HL-60/S4 (cell line): ENCODE measurements at regions not wholly inside any gene's neighbourhood (a gene's known extent, or its start where the extent isn't known, plus 50 kb on each side); places are given as distances from the start of the nearest gene placed in this dataset.
"Not testable (repeated sequence)": the region's sequence is repeated elsewhere in the genome, so short reads cannot be mapped to it uniquely, and the experiment has no call there.

ENCODE experiments used
- in situ Hi-C: fragments of 300-500 bp; cut with MboI; formaldehyde crosslinking; loops from 2 replicates; pipeline ENCODE4 v1.14.3; 2022; ENCODE audit warnings: low sequenced_read_pairs

DNA sequence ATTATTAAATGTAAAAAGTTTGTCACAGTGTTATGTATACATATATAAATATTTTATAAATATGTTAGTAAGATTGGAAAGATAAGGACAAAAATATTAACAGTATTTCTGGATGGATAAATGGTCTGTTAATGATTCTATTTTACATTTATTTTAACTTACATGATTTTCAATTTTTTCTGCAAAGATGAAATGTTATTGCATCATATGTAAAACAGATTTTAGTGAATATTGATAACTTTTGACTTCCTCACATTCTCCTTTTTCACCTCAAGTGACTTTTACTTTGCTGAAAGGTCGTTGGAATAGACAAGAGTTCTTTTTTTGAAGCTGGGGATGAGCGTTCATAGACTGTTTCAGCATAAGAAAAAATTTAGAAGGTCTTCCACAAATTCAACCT lies 1554.7 kb upstream of the TENM4 start:
- in situ Hi-C loops = no loop called here

DNA sequence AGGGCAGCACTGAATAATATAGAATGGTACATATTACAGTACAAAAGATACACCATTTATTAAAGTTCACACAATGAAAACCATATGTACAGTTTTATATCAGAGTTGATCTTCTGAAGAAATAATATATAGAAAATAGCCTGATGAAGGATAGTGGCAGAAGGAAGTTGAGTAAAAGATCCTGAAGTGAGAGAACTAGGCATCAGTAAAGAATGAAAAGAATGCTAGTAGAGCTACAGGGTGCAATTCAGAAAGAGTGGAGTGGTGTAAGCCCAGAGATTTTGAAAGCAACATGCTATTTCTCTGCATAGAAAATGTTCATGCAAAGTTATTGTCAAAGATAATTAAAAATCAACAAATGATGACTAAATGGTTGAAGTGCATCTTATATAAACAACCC lies 1552.7 kb upstream of the TENM4 start:
- in situ Hi-C loops = no loop called here

DNA sequence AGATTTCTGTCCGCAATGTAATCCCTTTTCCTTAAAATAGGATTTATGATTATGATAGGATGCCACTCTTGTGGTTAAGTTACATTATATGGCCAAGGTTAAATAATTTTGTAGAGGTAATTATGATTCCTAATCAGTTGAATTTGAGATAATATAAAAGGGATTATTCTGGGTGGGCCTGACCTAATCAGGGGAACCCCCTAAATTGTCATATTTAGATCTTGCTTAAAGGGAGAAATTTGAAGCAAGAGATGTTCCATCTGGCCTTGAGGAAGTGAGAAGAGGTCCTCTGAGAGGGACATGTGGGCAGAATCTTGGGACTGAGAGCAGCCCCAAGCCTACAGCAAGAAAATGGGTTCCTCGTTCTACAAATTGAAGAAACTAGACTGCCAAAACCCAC lies 1550.1 kb upstream of the TENM4 start:
- in situ Hi-C loops = no loop called here

DNA sequence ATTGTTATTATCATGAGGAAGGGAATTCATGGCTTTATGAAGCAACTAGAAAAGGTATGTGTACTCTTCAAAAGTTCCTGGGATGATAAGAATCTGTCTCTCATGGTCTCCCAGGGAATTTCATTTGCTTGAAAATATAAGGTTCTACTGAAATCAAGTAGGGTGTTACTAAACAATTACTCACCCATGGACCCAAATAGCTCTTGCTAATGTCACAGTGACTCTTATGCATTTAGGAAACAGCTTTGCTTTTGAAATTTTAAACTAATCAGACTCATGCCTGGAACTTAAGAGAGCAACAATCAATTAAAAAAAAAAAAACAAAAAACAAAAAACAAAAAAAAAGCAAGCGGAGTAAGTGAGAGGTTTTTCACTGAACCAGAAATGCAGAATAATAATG lies 1546.3 kb upstream of the TENM4 start:
- in situ Hi-C loops = no loop called here

DNA sequence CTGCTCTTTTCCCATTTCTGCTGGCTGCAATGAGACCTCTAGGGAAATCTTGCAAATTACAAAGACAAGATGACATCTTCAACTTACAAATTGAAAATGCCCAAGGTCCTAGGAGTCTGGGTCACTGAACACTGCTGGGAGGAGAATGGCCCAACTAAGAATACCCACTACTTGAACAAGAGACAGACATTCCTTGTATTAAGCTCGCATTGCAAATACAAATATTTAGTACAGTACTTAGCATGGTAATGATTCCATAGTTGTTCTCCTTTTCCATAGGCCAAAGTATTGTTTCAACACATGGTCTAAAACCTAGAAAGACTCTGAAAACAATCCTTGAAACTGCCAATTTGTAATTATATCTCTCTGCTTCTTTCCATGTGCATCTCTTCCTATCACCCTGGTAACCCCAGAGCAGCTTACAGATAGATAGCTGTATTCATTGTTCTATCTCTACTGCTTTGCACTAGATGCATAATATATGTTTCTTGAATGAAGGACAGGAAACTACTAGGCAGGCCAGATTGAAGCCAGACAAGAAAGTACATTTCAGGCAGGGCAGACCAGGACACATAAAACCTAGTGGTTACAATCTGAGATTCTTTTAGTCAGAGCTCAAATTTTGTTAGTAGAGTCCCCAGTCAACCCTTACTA lies 1545.7 kb upstream of the TENM4 start:
- in situ Hi-C loops = no loop called here

DNA sequence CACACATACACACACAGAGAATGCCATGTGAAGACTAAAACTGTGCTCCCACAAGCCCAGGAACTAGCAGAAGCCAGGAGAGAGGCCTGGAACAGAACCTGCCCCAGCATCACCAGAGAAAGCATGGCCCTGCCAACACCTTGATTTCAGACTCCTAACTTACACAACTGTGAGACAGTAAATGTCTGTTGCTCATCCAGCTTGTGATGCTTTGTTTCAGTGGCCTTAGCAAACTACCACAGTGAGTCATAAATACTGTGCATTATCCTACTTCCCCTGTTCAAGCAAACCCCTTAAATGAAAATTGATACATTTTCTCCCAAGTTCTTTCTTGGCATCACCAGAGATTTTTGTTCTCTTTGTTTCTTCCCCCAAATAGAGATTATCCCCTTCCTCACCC lies 1539.4 kb upstream of the TENM4 start:
- in situ Hi-C loops = no loop called here

DNA sequence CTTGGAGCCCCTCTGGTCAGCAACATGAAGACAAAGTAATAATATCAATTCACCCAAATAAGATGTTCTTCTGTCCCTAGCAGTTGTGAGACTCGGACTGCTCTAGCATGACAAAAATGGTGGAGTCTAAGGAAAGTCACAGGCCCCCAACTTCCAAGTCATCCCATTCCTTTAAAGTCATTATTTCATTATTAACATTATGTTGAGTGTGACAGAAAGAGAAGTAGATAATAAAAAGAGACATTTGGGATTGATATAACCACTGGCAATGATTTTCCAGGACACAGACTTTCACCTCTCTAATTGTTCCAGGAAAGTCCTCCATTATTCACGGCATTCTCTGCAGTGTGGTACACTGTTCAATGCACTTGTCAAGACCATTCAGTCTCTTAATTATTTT lies 1533.0 kb upstream of the TENM4 start:
- in situ Hi-C loops = no loop called here

DNA sequence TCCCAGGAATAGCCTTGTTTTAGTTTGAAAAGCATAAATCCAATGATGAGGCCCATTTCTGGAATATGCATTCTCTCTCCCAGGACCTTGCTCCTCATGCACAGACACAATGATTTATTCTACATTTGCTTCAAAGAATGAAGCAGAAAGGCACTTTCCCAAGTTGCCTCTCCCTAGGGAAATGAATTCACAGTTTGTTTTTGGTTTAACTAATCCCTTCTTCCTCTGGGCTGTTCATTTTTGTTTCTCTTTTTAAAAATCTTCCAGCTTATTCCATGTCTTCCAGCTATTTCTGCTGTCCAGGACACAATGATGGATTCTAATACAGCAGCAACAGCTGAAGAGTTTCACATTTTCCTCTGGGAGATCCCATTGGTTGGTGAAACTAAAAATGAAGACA lies 1529.2 kb upstream of the TENM4 start:
- in situ Hi-C loops = no loop called here

DNA sequence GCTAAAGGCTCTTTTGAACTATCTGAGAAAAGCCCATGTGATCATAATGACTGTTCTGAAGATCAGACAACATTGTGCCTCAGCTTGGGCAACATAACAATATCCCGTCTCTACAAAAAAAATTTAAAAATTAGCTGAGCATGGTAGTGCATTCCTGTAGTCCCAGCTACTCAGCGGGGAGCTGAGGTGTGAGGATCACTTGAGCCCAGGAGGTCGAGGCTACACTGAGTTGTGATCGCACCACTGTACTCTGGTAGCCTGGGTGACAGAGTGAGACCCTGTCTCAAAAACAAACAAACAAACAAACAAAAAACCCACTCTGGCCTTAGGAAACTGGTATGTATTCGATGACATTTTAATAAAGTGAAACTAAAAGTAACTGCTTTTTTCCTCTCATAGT lies 1526.8 kb upstream of the TENM4 start:
- in situ Hi-C loops = no loop called here

DNA sequence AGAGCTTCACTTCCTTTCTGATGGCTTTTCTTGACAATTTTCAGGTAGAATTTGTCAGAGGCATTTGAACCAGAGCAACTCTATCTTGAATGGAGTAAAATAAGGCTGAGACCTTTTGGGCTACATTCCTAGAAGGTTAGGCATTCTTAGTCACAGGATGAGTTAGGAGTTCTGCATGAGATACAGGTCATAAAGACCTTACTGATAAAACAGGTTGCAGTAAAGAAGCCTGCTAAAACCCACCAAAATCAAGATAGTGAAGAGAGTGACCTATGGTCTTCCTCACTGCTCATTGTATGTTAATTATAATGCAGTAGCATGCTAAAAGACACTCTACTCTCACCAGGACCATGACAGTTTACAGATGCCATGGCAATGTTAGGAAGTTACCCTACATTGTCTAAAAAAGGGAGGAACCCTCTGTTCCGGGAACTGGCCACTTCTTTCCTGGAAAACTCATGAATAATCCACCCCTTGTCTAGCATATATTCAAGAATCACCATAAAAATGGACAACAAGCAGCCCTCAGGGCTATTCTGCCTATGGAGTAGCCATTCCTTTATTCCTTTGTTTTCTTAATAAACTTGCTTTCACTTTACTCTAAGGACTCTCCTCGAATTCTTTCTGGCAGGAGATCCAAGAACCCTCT lies 1519.7 kb upstream of the TENM4 start:
- in situ Hi-C loops = no loop called here

DNA sequence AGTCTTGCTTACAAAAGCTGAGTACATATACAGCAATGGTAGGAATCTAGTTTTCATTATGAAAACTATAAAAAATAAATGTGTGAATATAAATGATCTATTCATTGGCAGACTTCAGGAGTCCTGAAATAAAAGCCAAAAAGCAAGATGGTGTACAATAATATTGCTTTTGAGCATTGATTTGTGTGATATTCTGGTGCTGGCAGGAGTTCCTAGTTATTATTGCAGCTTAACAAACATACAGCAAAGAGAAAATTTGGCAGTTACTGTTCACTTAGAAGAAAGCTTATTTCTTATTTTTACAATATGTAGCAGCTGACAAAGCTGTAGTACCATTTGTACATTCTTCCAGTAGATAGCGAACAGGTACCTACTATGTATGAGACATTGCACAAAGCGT lies 1518.9 kb upstream of the TENM4 start:
- in situ Hi-C loops = no loop called here

DNA sequence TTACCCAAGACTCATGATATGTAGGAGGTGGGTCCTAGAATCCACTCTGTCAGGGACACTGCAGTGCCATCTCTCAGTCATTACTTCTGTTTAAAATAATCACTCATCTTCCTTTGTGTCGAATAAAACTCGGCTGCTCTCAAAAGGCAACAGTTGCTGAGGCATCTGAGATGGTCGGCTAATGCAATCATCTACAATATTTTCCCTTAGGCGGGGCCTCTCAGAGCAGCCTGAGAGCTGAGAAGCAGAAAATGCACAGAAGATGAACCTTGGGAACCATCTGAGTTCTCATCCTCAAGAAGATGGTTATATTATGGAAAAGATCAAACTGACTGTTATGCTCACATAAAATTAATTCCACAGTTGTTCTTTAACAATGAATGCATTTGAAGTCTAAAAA lies 1518.2 kb upstream of the TENM4 start:
- in situ Hi-C loops = no loop called here

DNA sequence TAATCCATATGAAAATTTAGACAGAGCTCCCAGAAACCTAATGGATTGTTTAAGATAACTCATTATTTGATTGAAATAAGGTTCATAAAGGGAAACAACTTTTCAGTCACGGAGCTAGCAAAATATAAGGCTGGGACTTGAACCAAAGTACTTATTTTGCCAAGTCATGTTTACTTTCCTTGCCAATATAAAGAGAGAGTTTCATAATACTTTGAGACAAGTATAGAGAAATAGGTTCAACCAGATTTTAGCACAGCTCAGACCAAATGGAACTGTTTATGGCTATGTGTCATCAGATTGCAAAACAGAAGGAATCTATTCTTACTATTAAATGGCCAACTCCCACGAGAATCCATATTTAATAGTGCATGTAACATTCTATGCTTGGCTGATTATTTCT lies 1517.5 kb upstream of the TENM4 start:
- in situ Hi-C loops = no loop called here

DNA sequence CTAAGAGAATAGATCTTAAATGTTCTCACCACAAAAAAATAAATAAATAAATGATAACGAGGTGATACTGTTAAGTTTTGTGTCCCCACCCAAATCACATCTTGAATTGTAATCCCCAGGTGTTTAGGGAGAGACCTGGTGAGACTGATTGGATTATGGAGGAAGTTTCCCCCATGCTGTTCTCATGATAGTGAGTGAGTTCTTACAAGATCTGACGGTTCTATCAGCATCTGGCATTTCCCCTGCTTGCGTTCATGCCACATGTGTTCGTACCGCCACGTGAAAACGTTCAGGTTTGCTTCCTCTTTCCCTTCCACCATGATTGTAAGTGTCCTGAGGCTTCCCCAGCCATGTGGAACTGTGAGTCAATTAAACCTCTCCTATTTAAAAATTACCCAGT lies 1514.8 kb upstream of the TENM4 start:
- in situ Hi-C loops = no loop called here

DNA sequence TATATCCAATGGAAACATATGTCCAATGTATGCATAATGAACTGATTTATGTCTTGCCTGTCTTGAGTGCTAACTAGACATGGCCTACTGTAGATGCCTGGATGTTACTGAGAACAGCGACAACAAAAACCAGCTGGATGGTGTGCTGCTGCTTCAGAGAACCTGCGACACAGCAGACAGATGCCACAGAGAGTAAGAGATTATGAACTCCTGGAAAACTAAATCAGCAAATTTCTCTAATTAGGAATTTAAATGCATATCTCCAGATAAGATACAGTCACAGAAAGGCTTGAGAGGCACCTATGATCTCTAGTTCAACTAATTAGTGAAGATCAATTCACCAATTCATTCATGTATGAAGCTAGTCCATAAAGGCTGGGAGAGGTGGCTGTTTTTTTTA lies 1508.0 kb upstream of the TENM4 start:
- in situ Hi-C loops = no loop called here

DNA sequence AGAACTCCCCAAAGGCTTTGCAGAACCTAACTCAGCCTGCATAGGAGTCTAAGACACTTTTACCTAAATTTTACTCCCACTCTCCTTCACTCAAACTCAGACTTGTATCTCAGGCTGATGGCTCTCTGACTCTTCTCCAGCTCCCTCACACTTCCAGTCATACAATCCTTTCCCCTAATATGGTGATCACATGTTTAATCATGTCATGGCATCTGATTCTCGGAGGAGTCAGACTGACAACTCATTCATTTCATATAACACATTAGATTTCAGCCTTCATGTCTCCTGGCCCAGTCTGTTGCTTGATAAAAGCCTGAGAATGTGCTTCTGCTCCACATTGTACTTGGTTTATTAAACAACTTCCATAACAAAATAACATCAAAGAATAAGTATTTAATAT lies 1503.9 kb upstream of the TENM4 start:
- in situ Hi-C loops = no loop called here

DNA sequence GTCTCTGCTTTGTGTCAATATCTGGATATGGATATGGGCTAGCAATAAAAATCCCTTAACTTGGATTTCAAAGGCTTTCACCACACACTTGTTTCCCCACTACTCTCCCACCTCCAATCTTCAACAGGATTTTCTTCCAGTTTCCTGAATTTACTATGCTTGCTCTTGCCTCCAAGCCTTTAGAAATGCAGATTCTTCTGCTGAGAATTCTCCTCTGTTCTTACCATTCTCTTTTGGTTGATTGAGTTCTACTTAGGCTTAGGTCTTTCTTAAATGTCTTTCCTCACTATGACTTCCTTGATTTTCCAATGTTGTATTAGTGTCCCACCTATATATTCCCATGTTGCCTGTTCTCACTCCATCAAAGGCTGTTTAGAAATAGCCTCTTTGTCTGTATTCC lies 1502.4 kb upstream of the TENM4 start:
- in situ Hi-C loops = no loop called here

DNA sequence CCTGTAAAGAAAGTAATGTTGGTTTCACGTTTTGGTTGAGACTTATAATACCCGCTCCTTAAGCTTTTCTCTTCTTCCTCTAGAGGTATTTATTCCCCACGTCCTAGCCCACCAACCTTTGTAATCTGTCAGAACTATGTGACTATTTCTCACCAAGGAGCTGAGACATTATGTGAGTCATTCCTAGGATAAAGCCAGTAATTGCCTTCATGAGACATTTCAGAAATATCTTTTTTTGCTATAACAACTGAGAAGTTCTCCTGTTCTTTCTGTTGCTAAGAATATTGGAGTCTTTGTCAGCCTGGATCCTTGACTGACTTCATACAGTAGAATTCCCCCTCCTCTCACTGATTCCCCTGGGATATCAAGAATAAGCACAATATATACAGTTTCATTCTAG lies 1497.0 kb upstream of the TENM4 start:
- in situ Hi-C loops = no loop called here

DNA sequence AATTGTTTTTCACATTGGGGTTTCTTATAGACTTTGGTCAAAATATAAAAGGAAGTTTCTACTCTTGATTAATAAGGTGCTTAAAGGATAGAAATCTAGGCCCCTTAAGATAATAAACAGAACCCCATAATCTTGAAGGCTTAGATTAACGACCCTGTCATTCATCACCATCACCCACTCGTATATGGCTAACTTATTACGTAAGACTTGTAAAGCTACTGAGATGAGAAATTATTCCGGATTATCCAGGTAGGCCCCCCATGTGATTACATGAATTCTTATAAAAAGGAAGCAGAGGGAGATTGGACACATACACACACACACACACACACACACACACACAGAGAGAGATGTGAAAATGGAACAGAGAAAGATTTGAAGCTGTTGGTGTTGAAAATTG lies 1489.2 kb upstream of the TENM4 start:
- in situ Hi-C loops = no loop called here

DNA sequence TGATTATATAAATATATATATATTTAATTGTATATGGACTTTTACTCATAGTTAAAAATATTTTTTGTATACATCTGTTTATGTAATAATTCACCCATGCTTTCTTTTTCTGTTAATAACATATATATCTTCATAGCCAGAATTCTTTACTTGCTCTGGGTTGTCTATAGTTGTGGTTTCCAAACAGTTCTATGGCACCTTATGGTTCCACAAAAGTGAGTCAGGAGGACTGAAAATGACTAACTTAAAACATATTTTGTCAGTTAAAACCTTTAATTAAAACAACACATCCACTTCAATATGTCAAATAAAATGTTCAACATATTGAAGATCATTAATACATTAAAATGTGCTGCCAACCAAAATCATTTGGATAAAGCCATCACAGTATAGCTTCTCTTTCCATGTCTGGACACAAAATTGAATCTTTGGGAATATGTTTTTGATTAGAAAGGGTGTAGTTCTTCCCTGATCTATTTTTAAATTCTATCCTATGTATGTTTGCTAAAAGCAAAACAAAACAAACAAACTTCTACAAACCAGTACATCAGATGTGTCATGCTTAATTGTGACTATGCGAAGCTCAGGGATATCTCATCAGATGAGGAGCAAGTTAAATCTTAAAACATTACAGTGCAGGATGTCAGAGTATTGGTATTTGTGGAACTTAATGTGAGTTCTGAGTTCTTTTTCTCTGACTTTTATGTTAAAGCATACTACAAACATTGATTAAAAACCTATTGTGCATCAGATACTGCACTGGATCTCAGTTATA lies 1488.4 kb upstream of the TENM4 start:
- in situ Hi-C loops = no loop called here

DNA sequence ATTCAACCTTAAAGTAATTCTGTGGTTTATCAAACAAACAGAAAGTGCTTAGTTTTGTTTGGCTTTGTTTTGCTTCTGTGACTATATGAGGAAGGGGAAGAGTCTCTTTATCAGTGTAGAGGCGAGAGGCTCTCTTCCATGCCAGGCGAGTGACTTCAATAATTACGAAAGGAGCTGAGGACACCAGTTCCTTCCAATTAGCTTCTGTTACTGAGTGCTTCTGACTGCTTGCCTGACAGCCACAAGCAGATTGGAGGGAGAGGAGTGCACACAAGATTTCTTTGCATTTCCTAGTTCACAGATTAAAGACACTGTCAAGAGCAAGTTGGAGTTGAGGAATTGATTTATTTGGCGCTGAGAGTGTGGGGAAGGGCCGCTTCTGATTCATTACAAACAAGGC lies 1484.5 kb upstream of the TENM4 start:
- in situ Hi-C loops = no loop called here

DNA sequence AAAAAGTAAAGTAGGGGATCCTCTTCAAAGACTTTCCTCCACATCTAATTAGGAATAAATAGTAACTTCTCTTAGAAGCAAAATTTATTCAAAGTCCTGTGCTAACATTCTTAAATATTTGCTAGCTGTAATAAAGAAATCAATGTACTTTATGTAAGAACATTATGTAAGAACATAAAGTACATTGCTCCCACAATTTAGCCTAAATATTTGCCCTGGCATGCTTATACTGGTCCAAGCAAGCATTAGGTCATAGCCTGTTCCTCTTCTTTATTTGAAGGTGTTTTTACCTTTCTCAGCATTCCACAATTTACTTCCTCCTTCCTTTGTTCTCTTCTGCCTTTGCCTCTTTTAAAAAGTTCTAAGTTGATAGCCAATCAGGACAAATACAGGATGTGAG lies 1480.5 kb upstream of the TENM4 start:
- in situ Hi-C loops = not testable (repeated sequence)
